Neuronal stem cell (in vitro differentiated cells): ENCODE measurements at regions not wholly inside any gene's neighbourhood (a gene's known extent, or its start where the extent isn't known, plus 50 kb on each side); places are given as distances from the start of the nearest gene placed in this dataset.

ENCODE experiments used
- DNase-seq: peaks from one replicate; pipeline ENCODE4 v3.0.0-alpha.2; 2013; ENCODE audit warnings: low spot score
- H2AFZ ChIP-seq: one replicate; pipeline ENCODE4 v1.6.1; 2013; ENCODE audit warnings: mild to moderate bottlenecking, low read length, inconsistent platforms
- H2AK5ac ChIP-seq: 2 replicates; pipeline ENCODE4 v1.6.1; 2013; ENCODE audit warnings: low read depth, mild to moderate bottlenecking, inconsistent platforms, low read length, moderate library complexity, mixed read lengths
- H2BK120ac ChIP-seq: 2 replicates; pipeline ENCODE4 v1.6.1; 2013; ENCODE audit warnings: low read depth, mild to moderate bottlenecking, inconsistent platforms, low read length, moderate library complexity, mixed read lengths
- H2BK12ac ChIP-seq: one replicate; pipeline ENCODE4 v1.6.1; 2013; ENCODE audit warnings: low read length, inconsistent platforms
- H2BK15ac ChIP-seq: 2 replicates; pipeline ENCODE4 v1.6.1; 2013; ENCODE audit warnings: mild to moderate bottlenecking, low read length, inconsistent platforms, mixed read lengths
- H2BK5ac ChIP-seq: one replicate; pipeline ENCODE4 v1.6.1; 2013; ENCODE audit warnings: inconsistent platforms, mild to moderate bottlenecking, low read length, moderate library complexity
- H3K14ac ChIP-seq: one replicate; pipeline ENCODE4 v1.6.1; 2013; ENCODE audit warnings: low read length, inconsistent platforms
- H3K18ac ChIP-seq: 2 replicates; pipeline ENCODE4 v1.6.1; 2013; ENCODE audit warnings: low read length, inconsistent platforms
- H3K23ac ChIP-seq: 2 replicates; pipeline ENCODE4 v1.6.1; 2013; ENCODE audit warnings: low read depth, mild to moderate bottlenecking, mixed read lengths, low read length, inconsistent platforms; ENCODE audit not compliant: poor library complexity
- H3K27ac ChIP-seq: replicated peaks from 3 replicates; pipeline ENCODE4 v1.5.1; 2013; ENCODE audit warnings: low read length, inconsistent platforms
- H3K27me3 ChIP-seq, 3 experiments: 2 replicates each; pipeline ENCODE4 v1.6.1; 2013; ENCODE audit warnings: low read length in 3 of 3, mild to moderate bottlenecking in 2 of 3, inconsistent platforms in 1 of 3, low read depth in 1 of 3, mixed read lengths in 1 of 3, moderate library complexity in 1 of 3; ENCODE audit not compliant: control insufficient read depth in 3 of 3, insufficient read depth in 3 of 3
- H3K36me3 ChIP-seq, 2 donors: replicated peaks in 1 of 2; 2 replicates each; pipeline ENCODE4 v1.6.1; 2013; ENCODE audit warnings: low read length in 2 of 2; ENCODE audit not compliant: control insufficient read depth in 2 of 2, insufficient read depth in 2 of 2
- H3K4ac ChIP-seq: 2 replicates; pipeline ENCODE4 v1.6.1; 2013; ENCODE audit warnings: inconsistent platforms, mild to moderate bottlenecking, low read length, moderate library complexity
- H3K4me1 ChIP-seq, 2 donors: 1 replicate in 1 of 2; 2 replicates in 1 of 2; pipeline ENCODE4 v1.6.1; 2013; ENCODE audit warnings: low read length in 2 of 2, low read depth in 1 of 2; ENCODE audit not compliant: control insufficient read depth in 2 of 2, insufficient read depth in 1 of 2
- H3K4me2 ChIP-seq: one replicate; pipeline ENCODE4 v1.6.1; 2013; ENCODE audit warnings: mild to moderate bottlenecking, low read length, inconsistent platforms; ENCODE audit not compliant: insufficient read depth, poor library complexity, severe bottlenecking
- H3K4me3 ChIP-seq, 2 donors: 2 replicates each; pipeline ENCODE4 v1.5.1; 2013; ENCODE audit warnings: low read length in 2 of 2, mild to moderate bottlenecking in 2 of 2, inconsistent platforms in 1 of 2, moderate library complexity in 1 of 2
- H3K79me1 ChIP-seq: one replicate; pipeline ENCODE4 v1.6.1; 2013; ENCODE audit warnings: low read depth, mild to moderate bottlenecking, inconsistent platforms, low read length, moderate library complexity
- H3K9ac ChIP-seq: one replicate; pipeline ENCODE4 v1.6.1; 2013; ENCODE audit warnings: mild to moderate bottlenecking, low read depth, low read length, inconsistent platforms; ENCODE audit not compliant: poor library complexity
- H3K9me3 ChIP-seq, 2 donors: replicated peaks in 1 of 2; 2 replicates each; pipeline versions ENCODE3 to v1.6.1; 2013; ENCODE audit warnings: low read length in 2 of 2, mild to moderate bottlenecking in 2 of 2, inconsistent platforms in 1 of 2, low read depth in 1 of 2, mixed read lengths in 1 of 2, moderate library complexity in 1 of 2; ENCODE audit not compliant: control insufficient read depth in 2 of 2, insufficient read depth in 1 of 2
- H4K8ac ChIP-seq: one replicate; pipeline ENCODE4 v1.6.1; 2013; ENCODE audit warnings: low read depth, mild to moderate bottlenecking, inconsistent platforms, low read length, moderate library complexity
- H4K91ac ChIP-seq: one replicate; pipeline ENCODE4 v1.6.1; 2013; ENCODE audit warnings: low read length, low read depth, mild to moderate bottlenecking, inconsistent platforms; ENCODE audit not compliant: poor library complexity
- WGBS, 2 donors: extraction: QIAGEN DNeasy Blood & Tissue Kit; methylation state at CpG; one replicate each; pipeline ENCODE4 v1.1.7; 2013; ENCODE audit warnings: missing lambda C conversion rate in 2 of 2, mixed read lengths in 1 of 2; ENCODE audit not compliant: insufficient read length in 2 of 2, insufficient replicate concordance in 1 of 2; ENCODE audit errors: extremely low coverage in 2 of 2; 5-methylcytosine and 5-hydroxymethylcytosine counted together

DNA sequence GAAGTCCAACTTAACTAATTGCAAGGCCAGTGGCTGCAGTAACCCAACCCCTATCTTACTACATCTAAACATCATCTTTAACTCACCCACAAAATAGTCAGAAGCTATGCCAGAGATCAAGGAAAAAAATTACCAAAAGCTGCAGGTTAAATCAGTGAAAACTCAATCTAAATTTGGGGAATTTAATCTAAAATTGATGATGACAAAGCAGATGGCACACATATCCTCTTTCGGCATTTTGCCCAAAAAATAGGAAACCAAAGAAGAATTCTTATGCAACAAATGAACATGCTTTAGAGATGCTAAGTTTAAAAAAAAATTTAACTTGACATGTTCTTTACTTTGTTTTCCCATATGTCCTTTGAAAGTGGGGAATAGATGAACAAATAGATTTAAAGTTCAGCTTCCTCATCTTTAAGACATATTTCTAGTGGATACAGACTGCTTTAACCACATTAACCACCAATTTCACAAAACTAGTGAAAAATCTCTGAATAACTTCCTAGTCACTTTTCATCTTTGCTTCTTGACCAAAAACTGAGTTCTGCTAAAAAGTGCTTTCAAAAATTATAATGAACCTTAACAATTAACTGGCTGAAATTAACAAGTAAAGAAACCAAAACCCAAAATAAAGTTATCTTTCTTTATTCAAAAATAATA, 74.3 kb upstream of the CCDC150 start:
- Histone ChIP-seq H2AK5ac (no peak overlapping the region), H2BK12ac (no peak overlapping the region), H3K4me2 (no peak overlapping the region), H3K4me3 (no peak overlapping the region), H4K91ac (no peak overlapping the region), H3K9ac (no peak overlapping the region), H3K27me3 (no peaks in the 10 kb centered on the region), H2BK5ac (no peak overlapping the region), H2BK15ac (no peak overlapping the region), H2BK120ac (no peak overlapping the region), H3K9me3 (peaks cover 0 to 3% of the 10 kb centered on the region in 2 donors), H3K14ac (no peak overlapping the region), H3K23ac (no peak overlapping the region), H3K18ac (no peak overlapping the region), H2AFZ (no peak overlapping the region), H3K79me1 (no peaks in the 10 kb centered on the region), H4K8ac (no peak overlapping the region), H3K36me3 (no peaks in the 10 kb centered on the region), H3K27ac (no peak overlapping the region), H3K4ac (no peak overlapping the region), H3K4me1 (peaks cover 0 to 10% of the 10 kb centered on the region in 2 donors)
- no CpG with 5 or more reads among the region's 1 CpG for WGBS, 2 donors
- DNase-seq, result no peak

DNA sequence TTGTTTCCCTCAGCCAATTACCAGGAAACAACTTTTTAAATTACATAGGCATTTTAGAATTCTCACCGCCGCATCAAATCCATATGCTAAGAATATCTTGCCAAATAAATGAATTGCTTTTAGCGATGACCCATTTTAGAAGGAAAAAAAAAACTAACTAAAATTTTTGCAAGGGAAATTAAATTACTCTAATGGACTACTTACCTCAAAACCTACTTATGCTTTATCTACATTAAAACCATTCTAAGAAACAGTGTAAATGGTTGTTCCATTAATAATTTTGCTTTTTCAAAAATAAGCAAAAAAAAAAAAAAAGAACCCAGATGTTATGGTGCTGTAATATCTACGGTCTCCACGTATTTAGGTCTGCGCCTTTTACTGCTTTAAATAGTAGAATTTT, 73.5 kb upstream of the CCDC150 start:
- Histone ChIP-seq H3K9me3 (no peaks in the 10 kb centered on the region), H2BK5ac (no peak overlapping the region), H3K4me2 (no peak overlapping the region), H2AK5ac (no peak overlapping the region), H3K27ac (no peak overlapping the region), H3K27me3 (no peaks in the 10 kb centered on the region), H3K23ac (no peak overlapping the region), H3K79me1 (no peaks in the 10 kb centered on the region), H3K36me3 (no peaks in the 10 kb centered on the region), H3K9ac (no peak overlapping the region), H3K4ac (no peak overlapping the region), H2BK12ac (no peak overlapping the region), H4K8ac (no peak overlapping the region), H2BK15ac (no peak overlapping the region), H2BK120ac (no peak overlapping the region), H3K18ac (no peak overlapping the region), H3K4me3 (no peak overlapping the region), H3K4me1 (peaks cover 0 to 10% of the 10 kb centered on the region in 2 donors), H4K91ac (no peak overlapping the region), H3K14ac (no peak overlapping the region), H2AFZ (no peak overlapping the region)
- DNase-seq, result no peak
- no CpG with 5 or more reads among the region's 6 CpGs for WGBS, 2 donors

DNA sequence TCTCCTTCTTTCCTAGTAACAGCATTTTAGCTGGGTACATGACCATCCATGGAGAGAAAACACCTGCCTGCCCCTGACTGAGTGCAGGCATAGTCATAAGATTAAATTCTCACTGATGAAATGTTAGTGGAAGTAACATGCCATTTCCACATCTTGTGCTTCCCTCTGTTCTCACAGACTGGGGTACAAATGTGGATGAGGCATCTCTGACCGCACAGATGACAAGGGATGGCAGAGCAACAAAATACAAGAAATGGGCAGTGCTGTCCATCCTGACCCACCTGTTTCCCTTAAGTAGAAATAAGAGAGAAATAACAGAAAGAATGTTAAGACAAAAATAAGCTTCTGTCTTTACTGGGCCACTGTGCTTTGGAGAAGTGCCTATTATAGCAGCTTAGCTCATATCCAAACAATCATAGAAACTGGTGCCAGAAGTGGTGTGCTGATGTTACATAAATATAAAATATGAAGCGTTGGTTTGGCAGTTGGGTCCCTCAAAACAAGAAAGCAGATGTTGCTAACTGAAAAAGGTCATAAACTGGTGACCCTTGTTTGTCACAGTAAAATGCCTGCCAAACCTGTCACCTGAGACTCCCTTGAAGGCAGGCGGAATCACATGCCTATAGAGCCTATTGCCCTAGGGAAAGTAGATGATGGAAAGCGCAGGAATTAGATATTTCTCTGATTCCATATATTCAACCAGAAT, 72.4 kb upstream of the CCDC150 start:
- H2AK5ac ChIP-seq, result no peak overlapping the region
- no CpG with 5 or more reads among the region's 4 CpGs for WGBS, 2 donors
- no peak overlapping the region for H2BK120ac ChIP-seq
- peaks cover 0 to 4% of the 10 kb centered on the region in 2 donors for H3K4me1 ChIP-seq
- no peak overlapping the region for H4K91ac ChIP-seq
- no peak overlapping the region for H2BK12ac ChIP-seq
- H3K36me3 ChIP-seq, result no peaks in the 10 kb centered on the region
- H2AFZ ChIP-seq, result no peak overlapping the region
- no peak overlapping the region for H3K4ac ChIP-seq
- no peak for DNase-seq
- H3K18ac ChIP-seq, result no peak overlapping the region
- H4K8ac ChIP-seq, result no peak overlapping the region
- no peak overlapping the region for H3K27ac ChIP-seq
- no peak overlapping the region for H2BK5ac ChIP-seq
- H3K4me3 ChIP-seq, result no peak overlapping the region
- no peak overlapping the region for H3K14ac ChIP-seq
- no peak overlapping the region for H3K4me2 ChIP-seq
- H3K79me1 ChIP-seq, result no peaks in the 10 kb centered on the region
- no peak overlapping the region for H3K23ac ChIP-seq
- no peaks in the 10 kb centered on the region for H3K9me3 ChIP-seq
- H3K27me3 ChIP-seq, result no peaks in the 10 kb centered on the region
- H3K9ac ChIP-seq, result no peak overlapping the region
- H2BK15ac ChIP-seq, result no peak overlapping the region

DNA sequence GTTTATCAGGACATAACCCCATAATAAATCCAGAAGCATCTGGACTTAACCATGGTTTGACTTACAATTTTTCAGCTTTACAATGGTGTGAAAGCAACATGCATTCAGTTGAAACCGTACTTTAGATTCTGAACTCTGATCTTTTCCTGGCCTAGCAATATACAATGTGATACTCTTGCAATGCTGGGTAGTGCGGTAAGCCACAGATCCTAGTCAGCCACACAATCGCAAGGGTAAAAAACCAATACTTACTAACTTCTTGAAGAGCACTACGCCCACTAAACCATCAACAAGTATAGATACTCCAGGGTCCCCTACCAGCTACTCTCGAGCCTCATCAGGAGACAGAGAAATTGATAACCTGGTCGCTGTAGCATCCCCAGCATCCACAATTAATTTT, 71.0 kb upstream of the CCDC150 start:
- Histone ChIP-seq H3K9me3 (no peaks in the 10 kb centered on the region), H3K4me3 (no peak overlapping the region), H4K8ac (no peak overlapping the region), H3K4me2 (no peak overlapping the region), H2BK120ac (no peak overlapping the region), H3K27ac (no peak overlapping the region), H3K14ac (no peak overlapping the region), H3K79me1 (no peaks in the 10 kb centered on the region), H2BK15ac (no peak overlapping the region), H3K18ac (no peak overlapping the region), H2BK5ac (no peak overlapping the region), H4K91ac (no peak overlapping the region), H2BK12ac (no peak overlapping the region), H3K23ac (no peak overlapping the region), H2AK5ac (no peak overlapping the region), H3K4me1 (no peaks in the 10 kb centered on the region), H3K36me3 (no peaks in the 10 kb centered on the region), H3K4ac (no peak overlapping the region), H3K27me3 (no peaks in the 10 kb centered on the region), H3K9ac (no peak overlapping the region), H2AFZ (no peak overlapping the region)
- no CpG with 5 or more reads among the region's 6 CpGs for WGBS, 2 donors
- no peak for DNase-seq
